ENCODE measurements at regions not wholly inside any gene's neighbourhood (a gene's known extent, or its start where the extent isn't known, plus 50 kb on each side); places are given as distances from the start of the nearest gene placed in this dataset.

DNA sequence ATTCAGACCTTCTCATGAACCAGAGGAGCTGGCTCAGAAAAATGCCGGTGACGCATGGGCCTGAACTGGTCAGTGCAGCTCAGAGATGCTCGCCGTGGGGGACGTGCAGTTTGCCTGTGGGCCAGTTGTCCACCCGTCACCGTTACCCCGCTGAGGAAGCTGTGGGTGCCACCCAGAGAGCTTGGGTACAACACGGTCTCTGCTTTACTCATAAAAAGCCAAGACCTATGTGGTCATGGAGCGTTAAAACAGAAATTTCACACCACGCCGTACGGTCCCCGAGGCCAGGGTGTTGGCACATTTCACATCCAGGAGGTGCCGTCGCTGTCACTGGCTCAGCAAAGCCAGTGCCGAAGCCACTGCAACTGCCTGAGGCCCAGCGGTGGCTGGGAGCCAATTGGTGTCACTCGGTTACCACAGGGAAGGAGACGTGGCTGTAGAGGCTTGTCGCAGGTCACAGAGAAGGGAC, 120.9 kb downstream of the METRNL start:
- TF ChIP-seq CREB1 (IDR thresholded peaks at IDR 0.05; ENCODE audit: low read depth): no peak

DNA sequence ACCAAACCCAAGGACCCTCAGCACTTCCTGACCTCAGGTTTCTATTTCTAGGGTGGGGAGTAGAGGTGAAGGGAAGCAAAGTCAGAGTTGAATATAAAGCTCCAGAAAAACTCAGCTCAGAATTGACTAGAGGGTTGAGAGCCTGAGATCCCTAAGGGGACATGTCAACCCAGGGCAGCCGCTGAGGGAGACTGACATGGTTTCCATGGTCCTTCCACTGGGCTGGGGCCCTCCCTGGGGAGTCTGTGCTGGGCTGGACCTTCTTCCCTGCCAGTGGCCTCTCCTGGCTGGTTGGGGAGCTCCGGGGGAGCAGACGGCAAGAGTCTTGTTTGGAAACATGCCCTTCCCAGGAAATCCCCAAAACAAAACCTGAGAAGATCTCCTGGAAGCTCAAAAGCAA, 121.3 kb downstream of the METRNL start:
- TF ChIP-seq FOXM1 (IDR thresholded peaks at IDR 0.05; ENCODE audit: borderline replicate concordance, low read depth): no peak

- no peak for TF ChIP-seq TEAD4 (IDR thresholded peaks at IDR 0.05)
- TF ChIP-seq, protein P1, sequence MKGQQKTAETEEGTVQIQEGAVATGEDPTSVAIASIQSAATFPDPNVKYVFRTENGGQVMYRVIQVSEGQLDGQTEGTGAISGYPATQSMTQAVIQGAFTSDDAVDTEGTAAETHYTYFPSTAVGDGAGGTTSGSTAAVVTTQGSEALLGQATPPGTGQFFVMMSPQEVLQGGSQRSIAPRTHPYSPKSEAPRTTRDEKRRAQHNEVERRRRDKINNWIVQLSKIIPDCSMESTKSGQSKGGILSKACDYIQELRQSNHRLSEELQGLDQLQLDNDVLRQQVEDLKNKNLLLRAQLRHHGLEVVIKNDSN (IDR thresholded peaks at IDR 0.05): no peak
- TF ChIP-seq FOXM1 (IDR thresholded peaks at IDR 0.05; ENCODE audit: borderline replicate concordance, low read depth): no peak
- TF ChIP-seq EP300 (IDR thresholded peaks at IDR 0.05; ENCODE audit: borderline replicate concordance): no peak
- TF ChIP-seq EGR1 (IDR thresholded peaks at IDR 0.05): no peak
- TF ChIP-seq RAD21 (IDR thresholded peaks at IDR 0.05; ENCODE audit: low read depth): no peak
- TF ChIP-seq CEBPB (IDR thresholded peaks at IDR 0.05): no peak
- no peak for TF ChIP-seq NFIC (IDR thresholded peaks at IDR 0.05)
- TF ChIP-seq, protein P2, sequence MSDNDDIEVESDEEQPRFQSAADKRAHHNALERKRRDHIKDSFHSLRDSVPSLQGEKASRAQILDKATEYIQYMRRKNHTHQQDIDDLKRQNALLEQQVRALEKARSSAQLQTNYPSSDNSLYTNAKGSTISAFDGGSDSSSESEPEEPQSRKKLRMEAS (IDR thresholded peaks at IDR 0.05): no peak
- TF ChIP-seq ZBTB7A (IDR thresholded peaks at IDR 0.05; ENCODE audit: low read depth): no peak
- no peak for TF ChIP-seq TCF12 (IDR thresholded peaks at IDR 0.05; ENCODE audit: low read depth)
- TF ChIP-seq TAF1 (IDR thresholded peaks at IDR 0.05; ENCODE audit: low read depth): no peak
- TF ChIP-seq REST (IDR thresholded peaks at IDR 0.05; ENCODE audit: low read depth): no peak
These were observed 122.0 kb downstream of the METRNL start for GRCh38 chr17:83201206-83202001.

DNA sequence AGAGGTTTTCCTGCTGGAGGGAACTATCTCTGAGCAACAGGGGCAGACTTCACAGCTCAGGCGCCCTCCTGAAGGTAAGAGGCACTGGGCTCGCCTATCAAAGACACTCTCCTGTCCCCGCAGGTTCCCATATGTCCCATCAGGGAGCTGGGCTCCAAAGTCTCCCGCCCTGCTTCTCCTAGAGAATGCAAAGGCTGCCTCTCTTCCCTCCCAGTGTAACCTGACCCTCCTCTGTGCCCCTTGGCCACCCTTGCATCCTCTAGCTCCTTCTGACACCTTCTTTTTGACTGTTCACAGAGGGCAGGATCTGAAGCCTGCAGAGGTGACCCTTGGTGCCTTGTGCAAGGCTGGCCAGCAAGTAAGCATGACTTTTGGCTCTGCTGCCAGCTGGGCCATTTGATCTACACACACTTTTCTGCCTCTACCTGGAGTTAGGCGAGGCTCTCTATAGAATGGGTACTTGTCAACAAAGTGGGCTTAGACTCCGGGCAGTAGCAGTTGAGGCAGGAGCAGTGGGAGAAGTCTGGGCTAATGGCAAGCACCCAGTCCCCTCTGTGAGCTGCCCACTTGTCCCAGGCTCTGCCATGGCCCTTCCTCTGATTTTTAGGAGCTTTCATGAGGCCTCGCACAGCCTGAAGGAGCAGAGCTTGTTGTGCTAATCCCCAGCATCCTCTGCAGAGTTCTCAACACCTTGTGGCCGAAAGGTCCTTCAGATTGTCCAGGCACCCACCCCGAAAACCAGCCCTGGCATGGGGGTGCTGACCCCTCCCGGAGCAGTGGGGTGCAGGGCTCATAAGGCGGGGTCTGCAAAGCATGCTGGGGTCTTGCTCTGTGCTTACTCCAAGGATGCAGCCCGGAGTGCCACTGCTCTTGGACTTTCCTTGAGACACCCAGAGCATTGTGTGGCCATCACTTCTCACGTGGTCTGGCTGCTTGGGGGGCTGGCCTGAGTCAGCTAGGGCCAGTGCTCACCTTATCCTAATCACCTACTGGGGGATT, 122.9 kb downstream of the METRNL start:
- TF ChIP-seq, protein P2 (IDR thresholded peaks at IDR 0.05): no peak
- TF ChIP-seq CEBPB (IDR thresholded peaks at IDR 0.05) (no peak), RAD21 (IDR thresholded peaks at IDR 0.05; ENCODE audit: low read depth) (no peak), ZBTB7A (IDR thresholded peaks at IDR 0.05; ENCODE audit: low read depth) (no peak), EGR1 (IDR thresholded peaks at IDR 0.05) (no peak), TCF12 (IDR thresholded peaks at IDR 0.05; ENCODE audit: low read depth) (no peak), TAF1 (IDR thresholded peaks at IDR 0.05; ENCODE audit: low read depth) (no peak), TEAD4 (IDR thresholded peaks at IDR 0.05) (no peak), YY1 (IDR thresholded peaks at IDR 0.05; ENCODE audit: low read depth) (no peak), REST (IDR thresholded peaks at IDR 0.05; ENCODE audit: low read depth) (no peak), CREB1 (IDR thresholded peaks at IDR 0.05; ENCODE audit: low read depth) (no peak), FOXM1 (IDR thresholded peaks at IDR 0.05; ENCODE audit: borderline replicate concordance, low read depth) (no peak), EP300 (IDR thresholded peaks at IDR 0.05; ENCODE audit: borderline replicate concordance) (no peak), NFIC (IDR thresholded peaks at IDR 0.05) (no peak)
- TF ChIP-seq, protein P1 (IDR thresholded peaks at IDR 0.05): no peak

GRCh38 chr17:83203073-83203471, 123.7 kb downstream of the METRNL start:
- TF ChIP-seq RAD21 (IDR thresholded peaks at IDR 0.05; ENCODE audit: low read depth) (no peak), TCF12 (IDR thresholded peaks at IDR 0.05; ENCODE audit: low read depth) (no peak), TEAD4 (IDR thresholded peaks at IDR 0.05) (no peak), EGR1 (IDR thresholded peaks at IDR 0.05) (no peak)
- TF ChIP-seq, protein P1 (IDR thresholded peaks at IDR 0.05): no peak
